ENCODE measurements at regions not wholly inside any gene's neighbourhood (a gene's known extent, or its start where the extent isn't known, plus 50 kb on each side); places are given as distances from the start of the nearest gene placed in this dataset.

- TF ChIP-seq POLR2A (IDR thresholded peaks at IDR 0.05) (no peak), CTCF (IDR thresholded peaks at IDR 0.05) (no peak)
- DNase-seq: no peak
- 82 to 89% (median 84%) methylated on average over 8 of the region's 8 CpGs for WGBS, 4 donors
- no peaks in the 10 kb centered on the region for H3K9me3 ChIP-seq (replicated peaks in 1 of 3)
- no peak overlapping the region for H3K27ac ChIP-seq
- H3K4me3 ChIP-seq: no peak overlapping the region
- H3K4me1 ChIP-seq (replicated peaks in 1 of 2): peaks cover 0 to 7% of the 10 kb centered on the region in 2 donors
- intact Hi-C loops (cut with DNase I): no loop called here
- H3K36me3 ChIP-seq (replicated peaks in 1 of 2): no peaks in the 10 kb centered on the region
- H3K27me3 ChIP-seq: peaks cover 23% of the 10 kb centered on the region
These were observed 713.8 kb upstream of the WWC1 start for GRCh38 chr5:167577616-167578015.

GRCh38 chr5:167578977-167579692 is 712.3 kb upstream of the WWC1 start:
- no peak for TF ChIP-seq POLR2A (IDR thresholded peaks at IDR 0.05)
- no peak for TF ChIP-seq CTCF (IDR thresholded peaks at IDR 0.05)
- Histone ChIP-seq H3K36me3 (replicated peaks in 1 of 2) (no peaks in the 10 kb centered on the region), H3K4me3 (no peak overlapping the region), H3K4me1 (replicated peaks in 1 of 2) (peaks cover 0 to 2% of the 10 kb centered on the region in 2 donors), H3K9me3 (replicated peaks in 1 of 3) (no peaks in the 10 kb centered on the region), H3K27me3 (peaks cover 23% of the 10 kb centered on the region), H3K27ac (no peak overlapping the region)
- no peak for DNase-seq
- WGBS, 4 donors: 75 to 88% (median 87%) methylated on average over 6 of the region's 6 CpGs
- intact Hi-C loops (cut with DNase I): no loop called here

GRCh38 chr5:167579693-167580055 is 711.8 kb upstream of the WWC1 start:
- Histone ChIP-seq H3K4me1 (replicated peaks in 1 of 2) (no peaks in the 10 kb centered on the region), H3K27me3 (peaks cover 23% of the 10 kb centered on the region), H3K4me3 (no peak overlapping the region), H3K27ac (no peak overlapping the region), H3K36me3 (replicated peaks in 1 of 2) (no peaks in the 10 kb centered on the region), H3K9me3 (replicated peaks in 1 of 3) (no peaks in the 10 kb centered on the region)
- DNase-seq: no peak
- WGBS, 4 donors: 79 to 86% (median 83%) methylated on average over 5 of the region's 5 CpGs
- intact Hi-C loops (cut with DNase I): no loop called here
- no peak for TF ChIP-seq CTCF (IDR thresholded peaks at IDR 0.05)
- TF ChIP-seq POLR2A (IDR thresholded peaks at IDR 0.05): no peak

GRCh38 chr5:167580608-167581007 is 710.8 kb upstream of the WWC1 start:
- Histone ChIP-seq H3K4me3 (no peak overlapping the region), H3K9me3 (replicated peaks in 1 of 3) (no peaks in the 10 kb centered on the region), H3K27me3 (peaks cover 23% of the 10 kb centered on the region), H3K27ac (no peak overlapping the region), H3K4me1 (replicated peaks in 1 of 2) (no peaks in the 10 kb centered on the region), H3K36me3 (replicated peaks in 1 of 2) (no peaks in the 10 kb centered on the region)
- intact Hi-C loops (cut with DNase I): no loop called here
- no peak for TF ChIP-seq CTCF (IDR thresholded peaks at IDR 0.05)
- TF ChIP-seq POLR2A (IDR thresholded peaks at IDR 0.05): no peak
- DNase-seq: no peak
- 87 to 91% (median 91%) methylated on average over 13 of the region's 13 CpGs for WGBS, 4 donors
